Thoracic aorta (tissue), 2 donors: ENCODE measurements at regions not wholly inside any gene's neighbourhood (a gene's known extent, or its start where the extent isn't known, plus 50 kb on each side); places are given as distances from the start of the nearest gene placed in this dataset.

ENCODE experiments used
- ATAC-seq: fragments of 150-250 bp; one replicate; pipeline ENCODE4 v1.8.0; 2017; ENCODE audit warnings: low read depth; ENCODE audit not compliant: insufficient number of reproducible peaks, low FRiP score
- DNase-seq: peaks from one replicate; pipeline ENCODE4 v3.0.0-alpha.2; 2020; ENCODE audit warnings: low spot score
- H3K27ac ChIP-seq, 2 donors: fragments of 200-600 bp; sonication (generic); 1 replicate in 1 of 2; 2 replicates in 1 of 2; pipeline ENCODE4 v1.5.1; 2016; ENCODE audit warnings: mild to moderate bottlenecking in 2 of 2, moderate library complexity in 2 of 2
- H3K27me3 ChIP-seq: fragments of 200-600 bp; sonication (generic); replicated peaks from 2 replicates; pipeline ENCODE4 v1.6.0; 2016; ENCODE audit warnings: mild to moderate bottlenecking; ENCODE audit not compliant: insufficient read depth
- H3K36me3 ChIP-seq: fragments of 200-600 bp; sonication (generic); one replicate; pipeline ENCODE4 v1.5.1; 2016
- H3K4me1 ChIP-seq, 2 donors: fragments of 200-600 bp; sonication (generic); 1 replicate in 1 of 2; 2 replicates in 1 of 2; pipeline versions ENCODE4 v1.5.1 to v1.6.0; 2016; ENCODE audit warnings: low read depth in 2 of 2, mild to moderate bottlenecking in 1 of 2; ENCODE audit not compliant: control insufficient read depth in 1 of 2
- H3K4me3 ChIP-seq: fragments of 200-600 bp; sonication (generic); 2 replicates; pipeline ENCODE4 v1.5.1; 2016; ENCODE audit warnings: mild to moderate bottlenecking
- H3K9me3 ChIP-seq: fragments of 200-600 bp; sonication (generic); 2 replicates; pipeline ENCODE4 v1.5.1; 2016
- CTCF ChIP-seq: fragments of 200-600 bp; sonication (generic); IDR thresholded peaks from one replicate; pipeline ENCODE4 v1.5.1; 2019; ENCODE audit warnings: antibody characterized with exemption

DNA sequence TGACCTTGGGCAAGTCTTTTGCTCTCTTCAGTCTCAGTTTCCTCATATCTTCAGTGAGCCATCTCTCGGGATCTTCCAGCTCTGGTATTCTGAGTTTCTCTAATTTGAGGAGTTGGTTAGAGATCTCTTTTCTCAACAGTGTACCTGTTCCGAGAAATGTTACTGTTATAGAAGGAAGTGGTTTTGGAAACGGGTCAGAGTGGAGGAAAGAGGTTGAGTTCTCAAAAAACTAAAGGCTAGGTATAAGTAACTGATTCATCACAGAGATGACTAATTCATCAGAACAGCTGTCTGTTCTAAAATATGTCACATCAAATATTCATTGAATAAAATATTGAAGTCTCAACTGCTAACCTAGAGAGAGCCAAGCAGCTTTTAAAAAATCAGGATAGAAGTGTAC is 106.6 kb downstream of the PALM2AKAP2 start:
- H3K36me3 ChIP-seq: peaks cover 4% of the 10 kb centered on the region
- H3K27me3 ChIP-seq: no peaks in the 10 kb centered on the region
- H3K27ac ChIP-seq: no peak overlapping the region
- TF ChIP-seq CTCF: no peak
- no peak for DNase-seq
- H3K4me3 ChIP-seq: no peak overlapping the region
- ATAC-seq: no peak
- no peaks in the 10 kb centered on the region for H3K9me3 ChIP-seq
- peaks cover 17 to 53% of the 10 kb centered on the region in 2 donors for H3K4me1 ChIP-seq

DNA sequence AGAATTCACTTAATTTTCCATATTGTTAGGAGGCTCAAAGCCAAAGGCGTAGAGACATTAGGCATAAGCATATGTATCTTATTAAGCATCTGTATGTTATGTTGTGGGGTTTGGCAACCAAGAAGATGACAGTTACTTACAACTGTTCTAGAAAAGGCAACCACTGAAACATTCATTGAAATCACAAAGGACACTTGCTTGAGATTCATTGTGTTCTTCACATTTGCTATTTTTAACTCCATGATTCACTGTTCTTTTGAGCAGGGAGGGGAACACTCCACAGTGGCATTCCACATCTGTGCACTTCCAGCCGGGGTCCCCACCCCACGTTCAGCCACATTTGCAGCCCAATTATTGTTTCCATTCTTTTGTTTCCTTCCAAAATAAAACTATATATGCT is 107.1 kb downstream of the PALM2AKAP2 start:
- no peaks in the 10 kb centered on the region for H3K9me3 ChIP-seq
- no peaks in the 10 kb centered on the region for H3K27me3 ChIP-seq
- peaks cover 4% of the 10 kb centered on the region for H3K36me3 ChIP-seq
- H3K27ac ChIP-seq: no peak overlapping the region
- no peak overlapping the region for H3K4me3 ChIP-seq
- DNase-seq (no peak), ATAC-seq (peak; percentile 51)
- H3K4me1 ChIP-seq: peaks cover 17 to 53% of the 10 kb centered on the region in 2 donors
- no peak for TF ChIP-seq CTCF

- Histone ChIP-seq H3K27ac (no peak overlapping the region), H3K9me3 (no peaks in the 10 kb centered on the region), H3K27me3 (no peaks in the 10 kb centered on the region), H3K36me3 (peaks cover 4% of the 10 kb centered on the region), H3K4me1 (peaks cover 17 to 53% of the 10 kb centered on the region in 2 donors), H3K4me3 (no peak overlapping the region)
- DNase-seq (no peak), ATAC-seq (no peak)
- TF ChIP-seq CTCF: no peak
These were observed 108.7 kb downstream of the PALM2AKAP2 start for GRCh38 chr9:109888695-109889094.

DNA sequence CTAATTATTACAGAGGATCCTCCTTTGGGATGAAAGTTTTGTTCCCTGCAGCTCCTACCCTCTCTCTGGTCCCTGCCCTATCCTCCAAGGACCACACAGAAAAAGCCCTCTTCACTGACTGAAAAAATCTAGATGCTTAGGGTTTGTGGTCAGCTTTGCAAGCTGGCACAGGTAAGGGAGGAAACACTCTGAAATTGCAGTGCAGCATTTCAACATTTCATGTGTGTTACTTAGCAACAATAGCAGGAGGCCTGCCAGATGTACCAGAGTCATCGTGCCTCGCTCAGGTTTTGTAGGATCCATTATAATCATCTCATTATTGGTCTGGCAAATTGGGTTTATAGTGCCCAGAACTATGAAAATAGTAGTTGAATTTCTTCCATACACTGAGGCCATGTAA is 109.5 kb downstream of the PALM2AKAP2 start:
- no peaks in the 10 kb centered on the region for H3K9me3 ChIP-seq
- ATAC-seq (no peak), DNase-seq (no peak)
- no peak overlapping the region for H3K4me3 ChIP-seq
- no peak overlapping the region for H3K27ac ChIP-seq
- peaks cover 4% of the 10 kb centered on the region for H3K36me3 ChIP-seq
- no peaks in the 10 kb centered on the region for H3K27me3 ChIP-seq
- peaks cover 17 to 54% of the 10 kb centered on the region in 2 donors for H3K4me1 ChIP-seq
- no peak for TF ChIP-seq CTCF

DNA sequence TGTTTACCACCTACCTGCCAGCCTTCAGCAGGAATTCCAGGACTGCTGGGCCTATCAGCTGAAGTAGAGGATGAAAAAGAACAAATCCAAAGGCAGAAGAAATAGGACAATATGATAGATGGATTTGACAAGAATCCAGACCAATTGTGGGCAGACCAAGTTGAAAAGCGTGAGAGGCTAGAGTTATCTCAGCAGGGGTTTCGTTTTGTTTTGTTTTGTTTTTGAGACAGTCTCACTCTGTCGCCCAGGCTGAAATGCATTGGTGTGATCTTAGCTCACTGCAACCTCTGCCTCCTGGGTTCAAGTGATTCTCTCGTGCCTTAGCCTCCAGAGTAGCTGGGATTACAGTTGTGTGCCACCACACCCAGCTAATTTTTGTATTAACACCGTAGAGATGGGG is 113.2 kb downstream of the PALM2AKAP2 start:
- DNase-seq (no peak), ATAC-seq (no peak)
- peaks cover 4% of the 10 kb centered on the region for H3K36me3 ChIP-seq
- H3K4me3 ChIP-seq: no peak overlapping the region
- no peaks in the 10 kb centered on the region for H3K9me3 ChIP-seq
- no peak overlapping the region for H3K27ac ChIP-seq
- H3K27me3 ChIP-seq: no peaks in the 10 kb centered on the region
- peaks cover 5 to 30% of the 10 kb centered on the region in 2 donors for H3K4me1 ChIP-seq
- TF ChIP-seq CTCF: no peak
